GM13977 (cell line): ENCODE measurements at regions not wholly inside any gene's neighbourhood (a gene's known extent, or its start where the extent isn't known, plus 50 kb on each side); places are given as distances from the start of the nearest gene placed in this dataset.

ENCODE experiments used
- DNase-seq: peaks from one replicate; pipeline ENCODE4 v3.0.0; 2012; ENCODE audit warnings: low spot score
- CTCF ChIP-seq: IDR thresholded peaks from 2 replicates; pipeline ENCODE4 v1.5.1; 2012; ENCODE audit warnings: mild to moderate bottlenecking, control low read depth; ENCODE audit not compliant: insufficient read depth; ENCODE audit errors: extremely low read depth, missing control alignments
- in situ Hi-C: fragments of 300-500 bp; cut with MboI; formaldehyde crosslinking; loops from one replicate; pipeline ENCODE4 v1.12.0; 2022; ENCODE audit warnings: low sequenced_read_pairs, low pct_unique_long_range_greater_than_20kb, mixed read lengths, inconsistent platforms; ENCODE audit not compliant: unreplicated experiment

GRCh38 chr3:103950676-103951075 lies 1416.0 kb upstream of the ALCAM start:
- no peak for DNase-seq
- TF ChIP-seq CTCF = no peak
- in situ Hi-C loops = no loop called here

- no peak for DNase-seq
- in situ Hi-C loops = no loop called here
- no peak for TF ChIP-seq CTCF
Observed at GRCh38 chr3:103953796-103954195, 1412.9 kb upstream of the ALCAM start.

GRCh38 chr3:103960819-103961218 lies 1405.9 kb upstream of the ALCAM start:
- no peak for TF ChIP-seq CTCF
- in situ Hi-C loops = no loop called here
- no peak for DNase-seq

GRCh38 chr3:103963599-103963998 lies 1403.1 kb upstream of the ALCAM start:
- TF ChIP-seq CTCF = no peak
- no peak for DNase-seq
- in situ Hi-C loops = no loop called here

- no peak for TF ChIP-seq CTCF
- no peak for DNase-seq
- in situ Hi-C loops = no loop called here
Observed at GRCh38 chr3:103965764-103966163, 1400.9 kb upstream of the ALCAM start.

- in situ Hi-C loops = no loop called here
- TF ChIP-seq CTCF = no peak
- DNase-seq = no peak
Observed at GRCh38 chr3:103966749-103967148, 1400.0 kb upstream of the ALCAM start.

GRCh38 chr3:103968131-103968530 lies 1398.6 kb upstream of the ALCAM start:
- DNase-seq = no peak
- in situ Hi-C loops = no loop called here
- TF ChIP-seq CTCF = no peak
